Small intestine (tissue), 7 donors: ENCODE measurements at regions not wholly inside any gene's neighbourhood (a gene's known extent, or its start where the extent isn't known, plus 50 kb on each side); places are given as distances from the start of the nearest gene placed in this dataset.

Experiments
- DNase-seq, 2 donors: peaks; one replicate each; pipeline versions ENCODE4 v3.0.0 to v3.0.0-alpha.2; 2013
- FAIRE-seq: peaks from 2 replicates; lab custom pipeline; 2012; peaks lifted over from hg19 to GRCh38; lab: Jason Lieb, UNC
- H3K27ac ChIP-seq, 3 donors: one replicate each; pipeline ENCODE4 v1.5.1; 2013; ENCODE audit warnings: low read length in 2 of 3, mild to moderate bottlenecking in 2 of 3, control low read depth in 1 of 3, inconsistent platforms in 1 of 3, low read depth in 1 of 3, moderate library complexity in 1 of 3
- H3K27me3 ChIP-seq, 3 donors: one replicate each; pipeline ENCODE4 v1.6.1; 2013; ENCODE audit warnings: low read length in 3 of 3, inconsistent platforms in 1 of 3; ENCODE audit not compliant: control insufficient read depth in 3 of 3, insufficient read depth in 3 of 3
- H3K36me3 ChIP-seq, 3 donors: one replicate each; pipeline ENCODE4 v1.6.1; 2013; ENCODE audit warnings: low read length in 3 of 3, inconsistent platforms in 1 of 3, low read depth in 1 of 3, mild to moderate bottlenecking in 1 of 3, moderate library complexity in 1 of 3; ENCODE audit not compliant: control insufficient read depth in 3 of 3, insufficient read depth in 2 of 3
- H3K4me1 ChIP-seq, 3 donors: one replicate each; pipeline ENCODE4 v1.6.1; 2013; ENCODE audit warnings: low read length in 2 of 3, inconsistent platforms in 1 of 3, low read depth in 1 of 3, mild to moderate bottlenecking in 1 of 3, moderate library complexity in 1 of 3; ENCODE audit not compliant: control insufficient read depth in 3 of 3, insufficient read depth in 2 of 3
- H3K4me3 ChIP-seq, 3 donors: one replicate each; pipeline ENCODE4 v1.5.1; 2013; ENCODE audit warnings: low read length in 3 of 3, control low read depth in 1 of 3, inconsistent platforms in 1 of 3, low read depth in 1 of 3, mild to moderate bottlenecking in 1 of 3, moderate library complexity in 1 of 3
- H3K9me3 ChIP-seq, 2 donors: one replicate each; pipeline ENCODE4 v1.6.1; 2013; ENCODE audit warnings: low read depth in 1 of 2, low read length in 1 of 2; ENCODE audit not compliant: control insufficient read depth in 2 of 2, insufficient read depth in 1 of 2
- WGBS, 3 donors: extraction: QIAGEN DNeasy Blood & Tissue Kit; methylation state at CpG; one replicate each; pipeline ENCODE4 v1.1.7; 2013; 5-methylcytosine and 5-hydroxymethylcytosine counted together
- donor health status: healthy with polysubstance abuse.
- donor health status: control.
- donor health status: control.
- donor health status: Bipolar disorder and iron deficiency.
- donor health status: healthy.

- Histone ChIP-seq H3K36me3 (no peaks in the 10 kb centered on the region), H3K9me3 (no peaks in the 10 kb centered on the region), H3K27ac (no peak overlapping the region), H3K4me3 (no peak overlapping the region), H3K27me3 (no peaks in the 10 kb centered on the region), H3K4me1 (no peaks in the 10 kb centered on the region)
- WGBS, 3 donors, result 56 to 68% (median 59%) methylated on average over 1 of the region's 1 CpG
- FAIRE-seq (no peak), DNase-seq (no peak)
Observed at GRCh38 chr3:79896086-79896485, 128.3 kb upstream of the ROBO1 start.

- FAIRE-seq (no peak), DNase-seq (no peak)
Observed at GRCh38 chr3:79887213-79887612, 119.4 kb upstream of the ROBO1 start.

GRCh38 chr3:79886204-79886603, 118.4 kb upstream of the ROBO1 start:
- Histone ChIP-seq H3K27ac (no peak overlapping the region), H3K36me3 (no peaks in the 10 kb centered on the region), H3K4me1 (no peaks in the 10 kb centered on the region), H3K27me3 (no peaks in the 10 kb centered on the region), H3K9me3 (no peaks in the 10 kb centered on the region), H3K4me3 (no peak overlapping the region)
- DNase-seq (peak in 1 of 2 donors; percentile 26), FAIRE-seq (no peak)
- WGBS, 3 donors, result 65 to 72% (median 71%) methylated on average over 4 of the region's 4 CpGs

More at GRCh38 chr3:79887213-79887612, 119.4 kb upstream of the ROBO1 start:
- H3K4me1 ChIP-seq, result no peaks in the 10 kb centered on the region
- WGBS, 3 donors, result 69 to 79% (median 75%) methylated on average over 2 of the region's 2 CpGs
- no peaks in the 10 kb centered on the region for H3K9me3 ChIP-seq
- no peaks in the 10 kb centered on the region for H3K36me3 ChIP-seq
- H3K4me3 ChIP-seq, result no peak overlapping the region
- no peak overlapping the region for H3K27ac ChIP-seq
- no peaks in the 10 kb centered on the region for H3K27me3 ChIP-seq

- H3K4me3 ChIP-seq, result no peak overlapping the region
- FAIRE-seq (no peak), DNase-seq (no peak)
- no peaks in the 10 kb centered on the region for H3K4me1 ChIP-seq
- H3K27ac ChIP-seq, result no peak overlapping the region
- H3K36me3 ChIP-seq, result no peaks in the 10 kb centered on the region
- 37 to 63% (median 37%) methylated on average over 4 of the region's 4 CpGs for WGBS, 3 donors
- H3K27me3 ChIP-seq, result no peaks in the 10 kb centered on the region
- no peaks in the 10 kb centered on the region for H3K9me3 ChIP-seq
Observed at GRCh38 chr3:79885407-79885806, 117.6 kb upstream of the ROBO1 start.

GRCh38 chr3:79884354-79884753, 116.6 kb upstream of the ROBO1 start:
- DNase-seq (no peak), FAIRE-seq (no peak)
- H3K36me3 ChIP-seq, result no peaks in the 10 kb centered on the region

GRCh38 chr3:79881431-79881830, 113.6 kb upstream of the ROBO1 start:
- 65 to 85% (median 71%) methylated on average over 1 of the region's 1 CpG for WGBS, 3 donors
- Histone ChIP-seq H3K4me1 (no peaks in the 10 kb centered on the region), H3K4me3 (no peak overlapping the region), H3K27ac (no peak overlapping the region), H3K9me3 (peaks cover 0 to 9% of the 10 kb centered on the region in 2 donors), H3K27me3 (no peaks in the 10 kb centered on the region), H3K36me3 (no peaks in the 10 kb centered on the region)
- DNase-seq, result no peak
- no peak for FAIRE-seq

More at GRCh38 chr3:79884354-79884753, 116.6 kb upstream of the ROBO1 start:
- Histone ChIP-seq H3K4me3 (no peak overlapping the region), H3K27ac (no peak overlapping the region), H3K27me3 (no peaks in the 10 kb centered on the region), H3K4me1 (no peaks in the 10 kb centered on the region), H3K9me3 (no peaks in the 10 kb centered on the region)
- WGBS, 3 donors, result 30 to 66% (median 40%) methylated on average over 3 of the region's 3 CpGs

GRCh38 chr3:79878708-79879107, 110.9 kb upstream of the ROBO1 start:
- no peak for DNase-seq
- no peak overlapping the region for H3K27ac ChIP-seq
- H3K4me3 ChIP-seq, result no peak overlapping the region
- WGBS, 3 donors, result 73 to 85% (median 78%) methylated on average over 4 of the region's 4 CpGs
- peaks cover 0 to 9% of the 10 kb centered on the region in 2 donors for H3K9me3 ChIP-seq
- FAIRE-seq, result no peak
- H3K36me3 ChIP-seq, result no peaks in the 10 kb centered on the region
- no peaks in the 10 kb centered on the region for H3K27me3 ChIP-seq
- no peaks in the 10 kb centered on the region for H3K4me1 ChIP-seq

- Histone ChIP-seq H3K9me3 (peaks cover 0 to 9% of the 10 kb centered on the region in 2 donors), H3K4me1 (no peaks in the 10 kb centered on the region), H3K27ac (no peak overlapping the region), H3K36me3 (no peaks in the 10 kb centered on the region), H3K27me3 (no peaks in the 10 kb centered on the region), H3K4me3 (no peak overlapping the region)
- 84 to 86% (median 84%) methylated on average over 4 of the region's 4 CpGs for WGBS, 3 donors
- FAIRE-seq, result no peak
- no peak for DNase-seq
Observed at GRCh38 chr3:79874646-79875045, 106.8 kb upstream of the ROBO1 start.

- H3K9me3 ChIP-seq, result no peaks in the 10 kb centered on the region
- H3K27me3 ChIP-seq, result no peaks in the 10 kb centered on the region
- H3K4me1 ChIP-seq, result no peaks in the 10 kb centered on the region
- DNase-seq (no peak), FAIRE-seq (no peak)
- 0 to 26% (median 25%) methylated on average over 1 of the region's 1 CpG for WGBS, 3 donors
- no peak overlapping the region for H3K4me3 ChIP-seq
- no peak overlapping the region for H3K27ac ChIP-seq
- H3K36me3 ChIP-seq, result no peaks in the 10 kb centered on the region
Observed at GRCh38 chr3:79872483-79872882, 104.7 kb upstream of the ROBO1 start.
